GM19452 (cell line): ENCODE measurements at regions not wholly inside any gene's neighbourhood (a gene's known extent, or its start where the extent isn't known, plus 50 kb on each side); places are given as distances from the start of the nearest gene placed in this dataset.
"Not testable (repeated sequence)": the region's sequence is repeated elsewhere in the genome, so short reads cannot be mapped to it uniquely, and the experiment has no call there.

Experiments
- ATAC-seq: cut with Tn5 transposase; IDR thresholded peaks from one replicate; pipeline ENCODE4 v1.9.1; 2021; ENCODE audit not compliant: unreplicated experiment

DNA sequence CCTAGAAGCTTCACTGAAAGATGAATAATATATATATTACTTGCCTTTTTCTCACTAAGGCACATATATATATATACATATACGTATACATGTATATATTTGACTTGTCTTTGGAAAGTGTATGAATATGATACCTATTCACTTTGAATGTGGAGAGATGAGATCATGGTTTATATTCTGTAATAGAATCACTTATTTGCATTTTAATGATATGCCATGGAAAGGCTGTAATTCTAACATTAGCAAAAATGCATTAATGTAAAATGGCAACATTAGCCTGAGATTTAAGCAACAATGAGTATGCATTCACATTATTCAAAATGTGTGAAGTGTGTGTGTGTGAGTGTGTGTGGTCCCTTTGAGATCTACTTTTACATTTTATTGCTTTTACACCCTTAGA lies 54.5 kb upstream of the PRKD1 start:
- ATAC-seq: no peak

DNA sequence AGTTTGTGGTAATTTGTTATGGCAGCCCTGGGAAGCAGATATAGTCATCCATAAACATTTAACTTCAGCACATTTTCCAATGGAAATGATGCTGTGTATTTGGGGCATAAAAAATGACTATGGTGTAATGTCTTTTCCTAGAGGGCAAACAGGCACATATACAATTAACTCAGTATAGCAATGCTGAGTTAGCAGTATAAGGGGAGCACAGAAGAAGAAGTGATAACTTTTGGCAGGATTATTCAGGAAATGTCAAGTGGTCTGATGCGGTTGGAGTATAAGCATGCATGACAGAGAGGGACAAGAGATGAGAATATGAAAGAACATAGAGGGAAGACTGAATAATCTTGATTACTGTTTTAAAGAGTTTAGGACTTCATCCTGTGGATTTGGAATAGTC lies 55.3 kb upstream of the PRKD1 start:
- ATAC-seq: no peak

DNA sequence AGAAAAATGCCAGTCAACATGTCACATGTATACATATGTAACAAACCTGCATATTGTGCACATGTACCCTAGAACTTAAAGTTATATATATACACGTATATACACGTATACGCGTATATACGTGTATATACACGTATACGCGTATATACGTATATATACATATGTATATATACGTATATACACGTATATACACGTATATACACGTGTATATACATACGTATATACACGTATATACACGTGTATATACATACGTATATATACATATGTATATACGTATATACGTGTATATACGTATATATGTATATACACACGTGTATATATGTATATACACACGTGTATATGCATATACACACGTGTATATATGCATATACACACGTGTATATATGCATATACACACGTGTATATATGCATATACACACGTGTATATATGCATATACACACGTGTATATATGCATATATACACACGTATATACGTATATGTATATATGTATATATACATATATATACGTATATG lies 62.8 kb upstream of the PRKD1 start:
- ATAC-seq: not testable (repeated sequence)

DNA sequence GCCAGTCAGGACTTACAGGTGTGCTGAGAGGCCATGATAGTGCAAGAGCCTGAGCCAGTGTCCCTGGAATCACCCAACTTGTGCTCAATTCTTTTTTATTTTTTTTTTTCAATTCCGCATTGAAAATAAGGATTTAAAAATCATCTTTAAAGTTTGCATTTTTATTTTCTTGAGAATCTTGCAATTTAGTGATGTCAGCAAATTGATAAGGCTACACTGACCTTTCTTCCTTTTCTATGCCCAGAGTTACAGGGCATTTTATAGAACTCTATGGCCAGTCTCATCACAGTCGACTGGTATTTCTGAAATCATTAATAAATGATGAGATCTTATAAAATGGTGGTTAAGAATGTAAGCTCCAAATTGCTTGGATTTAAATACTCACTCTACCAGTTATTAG lies 63.3 kb upstream of the PRKD1 start:
- no peak for ATAC-seq

DNA sequence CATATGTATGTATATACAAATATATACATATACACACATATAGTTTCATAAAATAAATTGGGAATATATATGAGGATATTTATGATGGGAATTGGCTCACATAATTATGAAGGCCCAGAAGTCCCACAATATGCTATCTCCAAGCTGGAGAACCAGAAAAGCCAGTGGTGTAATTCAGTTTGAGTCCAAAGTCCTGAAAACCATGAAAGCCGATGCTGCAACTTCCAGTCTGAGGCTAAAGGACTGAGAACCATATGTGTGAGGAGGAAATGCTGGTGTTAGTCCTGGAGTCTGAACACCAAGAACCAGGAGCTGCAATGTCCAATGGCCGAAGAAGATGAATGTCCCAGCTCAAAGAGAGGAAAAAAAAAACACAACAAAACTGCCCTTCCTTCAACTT lies 65.5 kb upstream of the PRKD1 start:
- no peak for ATAC-seq

DNA sequence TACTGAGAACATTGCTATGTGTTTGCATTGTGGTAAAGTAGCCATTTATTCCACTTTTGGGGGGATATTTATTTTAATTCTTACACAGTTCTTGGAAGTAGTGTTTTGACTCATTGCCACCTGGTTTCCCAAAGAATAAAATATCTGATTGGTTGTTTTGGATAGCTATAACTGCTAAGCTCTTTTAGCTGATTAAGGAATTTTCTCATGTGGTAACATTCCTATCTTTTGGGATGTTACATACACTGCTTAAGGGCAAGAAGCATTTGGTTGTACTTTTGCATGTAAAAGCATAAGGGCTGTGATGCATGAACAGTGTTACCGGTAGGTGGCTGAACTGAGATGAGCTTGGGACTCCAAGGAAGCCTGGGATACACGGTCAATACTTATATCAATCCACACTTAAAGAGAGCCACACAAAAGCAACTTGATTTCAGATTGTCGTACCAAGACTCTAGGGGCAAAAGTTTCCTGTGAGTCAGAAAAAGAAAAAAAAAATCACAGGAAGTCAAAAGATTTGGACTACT lies 71.4 kb upstream of the PRKD1 start:
- no peak for ATAC-seq

DNA sequence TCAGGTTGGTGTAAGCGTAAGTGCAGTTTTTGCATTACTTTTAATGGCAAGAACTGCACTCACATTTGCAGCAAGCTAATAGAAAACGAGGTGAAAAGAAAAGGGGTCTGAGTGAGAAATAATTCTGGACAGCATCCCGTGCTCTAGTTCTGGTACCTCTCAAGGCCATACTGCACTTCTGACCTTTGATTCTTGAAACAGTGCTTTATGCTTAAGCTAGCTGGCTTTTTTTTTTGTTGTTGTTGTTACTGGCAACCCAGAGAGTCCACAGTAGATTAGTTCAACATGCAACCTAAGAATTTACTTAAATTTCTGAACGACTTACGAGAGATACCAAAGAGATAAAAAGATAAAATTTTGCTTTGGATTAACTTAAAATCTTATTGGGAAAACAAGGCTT lies 75.2 kb upstream of the PRKD1 start:
- no peak for ATAC-seq

DNA sequence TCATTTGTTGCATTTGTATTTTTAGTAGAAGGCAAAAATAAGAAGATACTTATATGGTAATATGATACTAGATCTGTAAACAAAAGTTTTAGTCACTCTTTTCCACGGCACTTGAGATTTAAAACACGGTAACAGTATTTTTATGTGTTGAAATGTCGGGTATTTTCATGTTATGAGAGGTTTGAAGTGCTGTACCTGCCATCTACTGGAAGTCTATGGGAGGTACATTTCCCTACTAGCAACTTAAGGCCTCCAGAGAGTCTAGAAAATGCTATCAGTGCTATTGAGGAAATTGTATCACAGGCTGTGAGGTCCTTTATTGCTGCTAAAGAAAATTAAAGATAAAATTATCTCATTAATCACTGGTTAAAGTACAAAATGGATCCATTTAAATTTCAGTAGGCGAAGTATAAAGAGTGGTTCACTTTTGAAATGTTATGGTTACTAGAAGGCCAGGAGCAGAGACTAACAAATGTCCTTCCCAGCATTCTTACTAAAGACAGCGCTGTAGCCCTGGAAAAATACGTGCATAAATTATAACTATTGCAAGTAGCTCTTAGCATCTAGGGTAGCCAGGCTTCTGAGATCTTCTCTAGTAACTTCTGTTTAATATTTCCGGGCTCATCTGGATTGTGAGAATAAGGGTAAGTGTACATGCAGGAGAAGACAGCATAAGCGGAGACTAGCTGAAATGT lies 77.6 kb upstream of the PRKD1 start:
- ATAC-seq: no peak

DNA sequence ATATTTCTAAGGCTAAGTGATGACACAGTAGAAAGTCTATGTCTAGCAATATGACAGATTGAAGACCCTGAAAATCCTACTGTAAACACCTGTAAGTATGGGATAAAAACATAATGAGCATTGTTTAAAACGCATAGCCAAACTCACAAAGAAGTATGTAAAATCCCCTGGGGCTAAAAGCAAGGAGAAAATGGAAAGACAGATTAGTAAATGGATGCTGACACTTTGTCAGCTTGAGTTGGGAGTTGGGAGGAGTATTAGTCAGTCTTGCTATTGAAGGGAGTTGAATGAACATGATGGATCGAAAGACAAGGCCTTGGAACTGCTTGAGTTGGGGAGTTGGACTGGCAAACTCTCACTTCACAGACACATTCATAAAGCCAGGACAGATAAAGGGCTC lies 79.0 kb upstream of the PRKD1 start:
- ATAC-seq: no peak

DNA sequence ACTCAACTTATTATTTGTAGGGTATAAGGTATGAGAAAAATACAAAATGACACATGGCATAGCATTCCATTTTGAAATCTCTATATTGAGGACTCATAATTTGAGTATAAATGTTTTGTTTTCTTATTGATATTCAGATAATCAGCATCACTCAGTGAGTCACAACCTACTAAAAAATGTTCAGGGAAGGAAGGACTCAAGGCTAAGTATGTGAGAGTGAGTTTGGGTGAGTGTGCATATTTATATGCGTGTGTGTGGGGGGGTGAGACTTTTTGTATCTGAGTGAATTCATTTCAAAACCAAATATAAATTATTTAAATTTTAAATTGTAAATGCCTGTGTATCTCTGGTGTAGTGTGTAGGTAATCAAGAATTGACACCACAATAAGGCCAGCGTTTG lies 87.8 kb upstream of the PRKD1 start:
- no peak for ATAC-seq

DNA sequence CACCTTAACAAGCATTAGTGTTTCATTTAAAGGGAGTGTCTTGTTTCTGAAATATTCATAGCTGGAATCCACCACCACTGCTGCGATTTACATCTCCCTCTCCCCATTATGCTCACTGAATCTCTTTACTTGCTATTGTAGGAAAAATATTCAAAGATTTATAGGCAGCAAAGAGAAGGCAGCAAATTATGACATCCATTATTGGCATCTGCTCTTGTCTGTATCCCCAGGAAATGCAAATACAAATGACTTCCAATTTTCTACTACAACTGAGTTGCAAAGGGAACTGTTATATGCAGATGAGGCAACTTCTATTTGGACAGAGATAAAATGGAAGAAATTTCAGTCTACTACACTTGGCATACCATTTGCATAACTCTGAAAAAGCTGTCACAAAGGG lies 88.4 kb upstream of the PRKD1 start:
- no peak for ATAC-seq

DNA sequence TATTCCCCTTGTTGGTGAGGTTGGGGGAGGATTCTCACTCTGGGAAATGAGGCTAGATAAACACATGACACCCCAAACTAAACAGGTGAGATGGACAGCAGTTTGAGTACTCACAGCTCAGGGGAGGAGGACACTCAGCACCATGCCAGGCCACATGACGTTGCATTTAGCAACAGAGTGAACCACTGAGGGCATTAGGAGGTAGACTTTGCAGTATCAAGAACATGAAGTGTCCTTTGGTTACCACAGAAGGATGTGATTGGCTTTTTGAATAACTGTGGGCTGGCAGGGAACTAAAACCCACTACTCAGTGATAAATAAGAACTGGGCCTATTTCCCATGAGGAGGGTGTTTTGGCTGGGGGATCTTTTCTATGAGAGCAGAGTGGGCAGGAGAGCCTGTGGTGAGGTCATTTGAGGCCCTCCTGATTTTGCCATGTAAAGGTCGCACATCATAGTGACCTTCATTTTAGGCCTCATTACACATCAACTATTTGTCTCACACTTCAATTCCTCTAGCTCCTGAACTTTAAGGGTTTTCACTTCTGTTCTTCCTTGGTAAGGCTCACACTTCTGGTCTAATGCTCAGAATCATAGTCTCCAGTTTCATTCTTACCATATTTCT lies 89.8 kb upstream of the PRKD1 start:
- ATAC-seq: no peak

DNA sequence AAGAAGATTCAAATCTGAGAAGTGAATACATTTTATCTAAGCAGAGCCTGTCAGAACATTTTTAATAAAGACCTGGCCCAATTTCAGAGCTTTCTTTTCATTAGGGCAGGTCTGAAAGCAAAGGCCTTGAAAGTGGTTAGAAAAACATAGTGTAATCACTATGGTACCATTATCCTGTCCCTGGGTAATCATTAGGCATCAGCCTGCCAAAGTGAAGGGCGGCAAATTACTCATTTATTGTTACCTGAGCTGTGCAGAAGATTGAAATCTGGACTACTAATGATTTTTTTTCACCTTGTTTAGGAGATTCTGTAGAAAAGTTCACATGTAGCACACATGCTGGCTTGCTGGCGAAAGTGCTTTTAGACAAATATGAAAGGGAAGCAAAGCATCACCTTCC lies 92.6 kb upstream of the PRKD1 start:
- ATAC-seq: no peak

DNA sequence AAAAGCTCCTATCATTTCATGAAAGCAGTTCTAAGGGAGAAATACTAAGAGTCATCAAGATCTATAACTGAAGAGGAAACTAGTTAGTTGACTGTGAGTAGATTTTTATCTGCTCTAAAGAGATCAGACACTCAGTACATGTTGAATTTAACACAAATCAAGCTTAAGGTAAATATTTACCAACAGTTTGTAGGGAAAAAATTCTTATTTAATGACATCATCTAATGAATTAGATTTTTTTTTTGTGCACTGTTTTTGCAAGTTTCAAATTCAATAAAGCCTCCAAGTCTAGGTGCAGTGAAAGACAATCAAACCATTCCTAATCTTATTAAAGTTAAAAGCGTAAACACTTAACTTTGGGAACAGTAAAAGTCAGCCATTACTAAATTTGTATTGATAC lies 93.0 kb upstream of the PRKD1 start:
- ATAC-seq: no peak

DNA sequence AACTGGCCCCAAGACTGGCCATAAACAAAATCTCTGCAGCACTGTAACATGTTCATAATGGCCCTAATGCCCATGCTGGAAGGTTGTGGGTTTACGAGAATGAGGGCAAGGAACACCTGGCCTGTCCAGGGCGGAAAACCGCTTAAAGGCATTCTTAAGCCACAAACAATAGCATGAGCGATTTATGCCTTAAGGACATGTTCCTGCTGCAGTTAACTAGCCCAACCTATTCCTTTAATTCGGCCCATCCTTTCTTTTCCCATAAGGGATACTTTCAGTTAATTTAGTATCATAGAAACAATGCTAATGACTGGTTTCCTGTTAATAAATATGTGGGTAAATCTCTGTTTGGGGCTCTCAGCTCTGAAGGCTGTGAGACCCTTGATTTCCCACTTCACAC lies 95.7 kb upstream of the PRKD1 start:
- not testable (repeated sequence) for ATAC-seq

DNA sequence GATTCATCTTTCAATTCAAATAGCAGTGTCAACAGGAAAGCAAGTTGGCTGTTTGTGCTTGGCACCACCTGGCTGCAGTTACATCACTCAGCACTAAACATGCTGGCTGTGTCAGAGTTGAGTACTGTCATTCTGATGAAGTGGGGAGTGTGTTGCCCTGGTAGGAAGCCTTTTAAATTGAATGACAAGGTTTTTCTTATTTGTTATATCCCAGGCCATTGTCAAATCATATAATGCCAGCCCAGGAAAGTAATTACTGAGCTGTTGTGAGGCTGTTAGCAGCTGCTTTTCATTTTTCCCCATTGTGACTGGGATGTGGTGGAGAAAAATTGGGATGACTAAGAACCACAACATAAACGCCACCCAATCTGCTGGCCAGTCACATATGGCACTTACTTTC lies 106.5 kb upstream of the PRKD1 start:
- no peak for ATAC-seq

DNA sequence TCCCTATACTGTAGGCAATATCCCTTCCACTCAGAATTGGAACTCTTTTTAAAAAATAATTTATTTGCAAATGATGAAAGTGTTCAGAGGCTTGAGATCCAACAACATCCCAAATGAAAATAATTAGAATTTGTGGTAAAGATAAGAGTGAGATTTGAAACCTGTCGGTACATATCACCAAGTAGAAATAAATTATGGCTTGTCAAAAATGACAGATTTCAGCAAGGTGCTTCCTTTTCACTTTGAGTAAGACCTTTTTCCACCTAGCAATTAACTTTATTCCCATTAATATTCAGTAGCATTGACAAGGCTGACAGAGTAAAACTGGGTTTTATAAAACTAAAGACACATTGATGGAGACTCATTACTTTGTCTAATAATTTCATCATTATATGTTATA lies 107.7 kb upstream of the PRKD1 start:
- ATAC-seq: no peak

DNA sequence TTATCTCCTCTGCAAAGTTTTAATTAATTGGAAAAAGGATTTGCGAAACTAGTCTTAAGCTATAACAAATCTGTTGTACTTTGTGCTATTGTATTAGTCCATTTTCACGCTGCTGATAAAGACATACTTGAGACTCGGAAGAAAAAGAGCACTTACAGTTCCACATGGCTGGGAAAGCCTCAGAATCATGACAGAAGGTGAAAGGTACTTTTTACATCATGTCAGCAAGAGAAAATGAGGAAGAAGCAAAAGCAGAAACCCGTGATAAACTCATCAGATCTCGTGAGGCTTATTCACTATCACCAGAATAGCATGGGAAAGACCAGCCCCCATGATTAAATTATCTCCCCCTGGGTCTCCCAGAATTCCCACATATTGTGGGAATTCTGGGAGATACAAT lies 118.1 kb upstream of the PRKD1 start:
- ATAC-seq: no peak

DNA sequence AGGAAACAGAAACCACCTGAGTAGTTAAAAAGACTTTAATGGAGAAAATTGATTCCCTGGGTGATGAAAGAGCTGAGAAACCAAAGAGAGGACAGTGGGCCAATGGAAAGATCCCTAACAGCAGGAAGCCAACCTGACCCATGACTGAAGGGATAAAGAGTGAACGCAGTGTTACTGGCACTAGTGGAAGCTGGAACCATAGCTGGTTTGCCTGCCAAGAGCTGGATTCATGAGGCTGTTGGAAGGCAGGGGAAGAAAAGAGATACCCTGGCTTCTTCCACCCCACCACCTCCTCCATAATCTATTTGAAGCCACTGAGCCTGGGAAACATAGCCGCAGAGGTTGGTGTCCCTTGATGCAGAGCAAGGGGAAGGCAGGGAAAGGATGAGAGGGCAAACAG lies 125.5 kb upstream of the PRKD1 start:
- ATAC-seq: no peak

DNA sequence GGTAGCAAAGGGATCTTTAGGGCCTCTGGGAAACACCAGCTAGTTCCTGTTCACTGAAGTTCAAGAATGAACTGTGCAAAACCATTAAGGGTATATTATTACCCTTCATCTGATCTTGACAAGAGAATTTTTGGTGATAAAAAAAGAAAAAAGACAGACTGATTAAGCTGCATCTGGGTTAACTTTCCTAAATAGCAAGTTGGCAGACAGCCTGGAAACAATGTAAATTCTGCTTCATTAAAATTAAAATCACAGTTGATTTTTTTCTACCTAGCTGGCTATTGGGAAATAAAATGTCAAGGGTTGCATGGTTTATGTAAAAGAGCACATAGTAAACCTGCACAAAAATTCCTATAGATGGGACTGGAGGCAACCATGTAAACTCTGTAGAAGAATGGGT lies 126.6 kb upstream of the PRKD1 start:
- no peak for ATAC-seq

DNA sequence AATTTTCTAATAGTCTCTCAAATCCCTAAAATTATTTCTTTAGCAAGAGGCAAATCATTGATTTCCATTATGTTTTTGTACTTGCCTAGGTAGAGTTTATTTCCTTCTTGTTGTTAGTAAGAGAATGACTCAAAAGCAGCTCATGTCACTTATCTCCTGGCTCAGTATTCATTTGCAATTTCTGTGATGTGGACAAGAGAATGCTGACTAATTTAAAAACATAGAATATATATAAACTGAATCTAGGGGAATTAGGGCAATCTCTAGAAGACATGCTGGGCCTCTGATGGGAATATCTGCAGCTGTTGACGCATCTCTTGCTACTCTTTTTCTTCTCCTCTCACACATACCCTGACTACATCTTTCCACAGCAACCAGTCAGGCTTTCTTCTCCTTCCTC lies 130.8 kb upstream of the PRKD1 start:
- ATAC-seq: no peak

DNA sequence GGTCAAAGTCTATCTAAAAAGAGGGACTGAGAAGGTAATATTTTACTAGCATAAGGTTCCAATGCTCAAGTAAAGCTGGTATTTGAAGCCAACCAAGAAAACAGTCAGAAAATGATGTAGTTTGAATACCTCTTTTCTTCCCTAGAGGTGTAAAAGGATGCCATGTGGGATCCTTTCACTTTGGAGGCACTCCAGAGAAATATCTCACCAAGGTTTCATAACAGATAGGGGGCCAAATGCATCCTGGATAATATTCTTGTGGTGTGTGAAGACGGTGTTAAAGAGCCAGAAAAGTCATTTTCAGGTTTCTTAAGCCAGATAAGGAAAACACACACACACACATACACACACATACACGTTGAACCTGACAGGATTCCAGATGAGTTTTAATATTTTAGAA lies 136.1 kb upstream of the PRKD1 start:
- no peak for ATAC-seq

DNA sequence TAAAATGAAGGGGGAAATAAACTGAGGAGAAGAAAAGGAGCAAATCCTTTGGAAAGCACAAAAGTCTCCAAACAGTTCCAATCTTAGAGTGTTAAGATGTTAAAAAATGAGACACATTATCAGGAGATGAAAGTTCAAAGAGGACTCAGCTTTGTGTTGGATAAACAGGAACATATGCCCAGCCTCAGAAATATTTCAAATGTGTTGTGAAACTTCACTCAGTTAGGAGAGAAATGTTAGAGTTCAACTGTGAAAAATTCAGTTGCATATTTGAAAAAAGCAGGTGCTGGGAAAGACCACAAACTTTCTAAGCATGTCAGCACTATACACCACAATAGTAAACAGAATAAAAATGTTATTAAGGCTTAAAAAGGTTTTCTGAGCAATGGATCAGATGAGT lies 136.8 kb upstream of the PRKD1 start:
- ATAC-seq: no peak
